ENCODE measurements at regions not wholly inside any gene's neighbourhood (a gene's known extent, or its start where the extent isn't known, plus 50 kb on each side); places are given as distances from the start of the nearest gene placed in this dataset.

DNA sequence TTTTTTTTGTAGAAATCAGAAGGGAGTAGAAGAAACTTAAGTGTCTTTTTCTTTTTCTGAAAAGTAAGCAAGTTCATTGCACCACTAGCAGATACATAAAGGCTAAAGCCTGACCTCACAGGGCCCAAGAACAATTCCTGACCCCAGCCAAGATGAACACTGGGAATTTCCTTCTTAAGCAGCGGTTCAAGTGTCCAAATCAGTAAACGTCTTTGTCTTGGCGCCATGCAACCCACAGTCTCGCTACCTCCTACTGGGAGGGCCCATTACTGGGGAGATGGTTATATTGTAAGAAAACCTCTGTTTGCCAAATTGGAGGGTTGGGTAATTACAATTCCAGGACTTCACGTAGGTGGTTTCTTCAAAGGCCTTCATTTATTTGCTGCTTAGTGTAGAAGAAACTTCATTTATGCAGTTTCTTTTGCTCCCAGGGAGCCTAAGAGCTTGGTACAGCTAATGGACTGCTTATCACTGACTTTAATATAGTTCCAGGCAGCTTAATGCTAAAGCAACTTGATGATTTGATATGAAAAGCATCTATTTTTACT is 58.3 kb upstream of the ADRB1 start:
- Histone ChIP-seq H3K4me3 (ENCODE audit: low read length) (no peak overlapping the region), H3K27me3 (ENCODE audit: control insufficient read depth, insufficient read depth, low read length) (peaks cover 2% of the 10 kb centered on the region), H3K4me1 (ENCODE audit: control insufficient read depth, insufficient read depth, low read length) (no peaks in the 10 kb centered on the region), H3K27ac (ENCODE audit: low read length) (no peak overlapping the region), H3K9me3 (replicated peaks; ENCODE audit: control insufficient read depth, low read depth, low read length) (no peaks in the 10 kb centered on the region), H3K36me3 (ENCODE audit: control insufficient read depth, insufficient read depth, low read length) (no peaks in the 10 kb centered on the region)
- 83% methylated on average over 1 of the region's 5 CpGs for WGBS (ENCODE audit: insufficient coverage)
- no peak for DNase-seq

DNA sequence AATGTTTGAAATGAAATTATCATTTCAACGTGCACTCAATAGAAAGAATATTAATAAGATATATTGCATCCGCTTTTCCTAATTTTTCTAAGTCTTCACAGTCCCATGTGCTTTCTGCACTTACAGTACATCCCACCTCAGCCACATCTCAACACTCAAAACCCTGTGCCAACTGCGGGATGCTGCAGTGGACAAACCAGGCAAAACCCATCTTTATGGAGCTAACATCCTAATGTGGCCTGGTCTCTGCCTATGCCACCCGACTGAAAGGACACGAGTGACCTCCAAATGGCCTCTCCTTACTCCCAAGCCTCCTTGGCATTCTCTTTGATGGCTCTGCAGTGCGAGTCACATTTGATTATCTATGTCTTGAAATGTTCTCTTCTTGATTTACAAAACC is 57.4 kb upstream of the ADRB1 start:
- H3K36me3 ChIP-seq (ENCODE audit: control insufficient read depth, insufficient read depth, low read length): no peaks in the 10 kb centered on the region
- H3K27ac ChIP-seq (ENCODE audit: low read length): no peak overlapping the region
- DNase-seq: no peak
- H3K9me3 ChIP-seq (replicated peaks; ENCODE audit: control insufficient read depth, low read depth, low read length): no peaks in the 10 kb centered on the region
- H3K4me1 ChIP-seq (ENCODE audit: control insufficient read depth, insufficient read depth, low read length): no peaks in the 10 kb centered on the region
- 98% methylated on average over 5 of the region's 6 CpGs for WGBS (ENCODE audit: insufficient coverage)
- H3K4me3 ChIP-seq (ENCODE audit: low read length): no peak overlapping the region
- peaks cover 2% of the 10 kb centered on the region for H3K27me3 ChIP-seq (ENCODE audit: control insufficient read depth, insufficient read depth, low read length)

DNA sequence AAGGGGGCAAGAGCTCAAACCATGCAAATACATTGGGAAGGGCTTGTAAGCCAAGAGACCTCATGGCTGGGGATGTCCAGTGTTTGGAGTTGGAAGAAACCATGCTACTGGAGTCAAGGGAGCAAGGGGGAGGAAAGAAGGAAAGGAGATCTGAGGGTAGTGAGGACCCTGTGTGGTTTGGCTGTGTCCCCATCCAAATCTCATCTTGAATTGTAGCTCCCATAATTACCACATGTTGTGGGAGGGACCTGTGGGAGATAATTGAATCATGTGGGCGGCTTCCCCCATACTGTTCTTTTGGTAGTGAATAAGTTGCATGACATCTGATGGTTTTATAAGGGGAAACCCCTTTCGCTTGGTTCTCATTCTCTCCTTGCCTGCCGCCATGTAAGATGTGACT is 56.5 kb upstream of the ADRB1 start:
- no CpG with 5 or more reads among the region's 3 CpGs for WGBS (ENCODE audit: insufficient coverage)
- H3K9me3 ChIP-seq (replicated peaks; ENCODE audit: control insufficient read depth, low read depth, low read length): no peaks in the 10 kb centered on the region
- no peak for DNase-seq
- peaks cover 2% of the 10 kb centered on the region for H3K27me3 ChIP-seq (ENCODE audit: control insufficient read depth, insufficient read depth, low read length)
- H3K4me3 ChIP-seq (ENCODE audit: low read length): no peak overlapping the region
- H3K36me3 ChIP-seq (ENCODE audit: control insufficient read depth, insufficient read depth, low read length): no peaks in the 10 kb centered on the region
- no peak overlapping the region for H3K27ac ChIP-seq (ENCODE audit: low read length)
- no peaks in the 10 kb centered on the region for H3K4me1 ChIP-seq (ENCODE audit: control insufficient read depth, insufficient read depth, low read length)

DNA sequence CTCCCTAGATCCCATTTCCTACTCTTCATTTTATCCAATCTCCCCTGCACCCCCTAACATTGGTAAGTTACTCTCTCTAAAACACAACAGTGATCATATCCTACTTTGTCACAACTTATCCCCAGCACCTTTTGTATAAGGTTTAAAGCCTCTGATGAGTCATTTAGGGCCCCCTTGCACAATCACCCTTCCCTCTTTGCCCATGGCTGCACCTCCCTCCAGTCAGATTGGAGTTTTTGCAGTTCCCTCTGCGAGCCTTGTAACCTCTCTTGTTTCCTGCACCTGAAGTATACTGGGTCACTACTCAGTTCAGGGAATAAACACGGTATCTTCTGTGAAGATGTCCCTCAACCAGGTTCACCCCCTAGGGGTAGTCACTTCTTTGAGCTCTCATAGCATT is 55.9 kb upstream of the ADRB1 start:
- WGBS (ENCODE audit: insufficient coverage): 69% methylated on average over 2 of the region's 2 CpGs
- H3K27me3 ChIP-seq (ENCODE audit: control insufficient read depth, insufficient read depth, low read length): peaks cover 2% of the 10 kb centered on the region
- H3K9me3 ChIP-seq (replicated peaks; ENCODE audit: control insufficient read depth, low read depth, low read length): no peaks in the 10 kb centered on the region
- H3K36me3 ChIP-seq (ENCODE audit: control insufficient read depth, insufficient read depth, low read length): no peaks in the 10 kb centered on the region
- DNase-seq: peak; percentile 12
- H3K27ac ChIP-seq (ENCODE audit: low read length): no peak overlapping the region
- H3K4me3 ChIP-seq (ENCODE audit: low read length): no peak overlapping the region
- peaks cover 5% of the 10 kb centered on the region for H3K4me1 ChIP-seq (ENCODE audit: control insufficient read depth, insufficient read depth, low read length)

DNA sequence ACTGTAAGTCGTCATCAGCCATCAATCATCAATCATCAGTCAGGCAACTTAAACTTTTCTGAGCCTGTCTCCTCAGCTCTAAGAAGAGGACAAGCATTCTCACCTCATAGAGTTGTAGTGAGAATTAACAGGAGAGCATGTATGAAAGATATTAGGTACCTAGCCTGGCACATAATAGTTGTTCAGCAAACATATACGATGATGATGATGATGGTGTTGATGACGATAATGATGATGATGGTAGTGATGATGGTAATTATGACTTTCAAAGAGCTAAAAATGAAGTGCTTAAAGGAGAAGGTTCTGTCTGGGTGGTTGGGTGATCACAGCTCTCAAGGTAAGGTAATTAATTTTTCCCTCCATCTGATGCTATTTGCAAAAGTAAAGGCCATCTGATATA is 55.1 kb upstream of the ADRB1 start:
- H3K4me3 ChIP-seq (ENCODE audit: low read length): no peak overlapping the region
- DNase-seq: no peak
- peaks cover 2% of the 10 kb centered on the region for H3K27me3 ChIP-seq (ENCODE audit: control insufficient read depth, insufficient read depth, low read length)
- no peak overlapping the region for H3K27ac ChIP-seq (ENCODE audit: low read length)
- H3K4me1 ChIP-seq (ENCODE audit: control insufficient read depth, insufficient read depth, low read length): peaks cover 6% of the 10 kb centered on the region
- H3K36me3 ChIP-seq (ENCODE audit: control insufficient read depth, insufficient read depth, low read length): no peaks in the 10 kb centered on the region
- WGBS (ENCODE audit: insufficient coverage): 84% methylated on average over 2 of the region's 3 CpGs
- no peaks in the 10 kb centered on the region for H3K9me3 ChIP-seq (replicated peaks; ENCODE audit: control insufficient read depth, low read depth, low read length)

DNA sequence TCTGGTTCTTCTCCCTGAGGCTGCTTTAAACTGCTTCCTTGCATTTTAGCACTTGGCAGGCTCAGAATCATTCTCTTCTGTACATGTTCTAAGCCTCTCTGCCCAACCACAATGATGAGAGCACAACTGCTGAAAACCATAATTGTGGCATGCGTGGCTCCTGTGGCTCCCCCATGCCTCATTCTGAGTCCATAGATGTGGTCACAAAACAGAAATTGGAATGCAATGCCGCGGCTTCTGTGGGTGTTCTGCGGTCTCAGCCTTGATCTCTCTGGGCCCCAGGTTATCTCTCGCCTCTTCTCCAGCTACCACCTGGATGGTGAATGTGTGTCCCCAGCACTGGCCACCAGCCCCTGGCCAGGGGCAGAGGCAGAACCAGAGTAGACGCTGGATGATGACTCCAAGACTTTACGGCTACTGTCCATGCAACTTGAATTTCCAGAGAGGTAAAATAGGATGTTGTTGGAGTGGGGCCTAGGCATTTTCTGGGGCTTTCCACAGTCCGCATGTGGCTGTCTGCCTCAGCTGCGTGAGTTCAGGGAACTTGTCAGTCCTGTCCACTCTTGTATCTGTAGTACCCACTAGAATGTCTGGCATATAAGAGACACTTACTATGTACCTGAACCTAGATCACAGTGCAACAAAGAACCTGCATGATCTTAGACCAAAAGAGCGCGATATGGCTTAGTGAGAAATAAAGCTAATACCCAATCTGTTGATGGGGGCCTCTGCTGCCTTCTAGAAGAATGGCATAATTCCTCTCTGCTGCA is 52.4 kb upstream of the ADRB1 start:
- H3K4me3 ChIP-seq (ENCODE audit: low read length): no peak overlapping the region
- no peak overlapping the region for H3K27ac ChIP-seq (ENCODE audit: low read length)
- WGBS (ENCODE audit: insufficient coverage): 85% methylated on average over 8 of the region's 11 CpGs
- no peak for DNase-seq
- no peaks in the 10 kb centered on the region for H3K9me3 ChIP-seq (replicated peaks; ENCODE audit: control insufficient read depth, low read depth, low read length)
- no peaks in the 10 kb centered on the region for H3K27me3 ChIP-seq (ENCODE audit: control insufficient read depth, insufficient read depth, low read length)
- H3K4me1 ChIP-seq (ENCODE audit: control insufficient read depth, insufficient read depth, low read length): peaks cover 6% of the 10 kb centered on the region
- H3K36me3 ChIP-seq (ENCODE audit: control insufficient read depth, insufficient read depth, low read length): no peaks in the 10 kb centered on the region

DNA sequence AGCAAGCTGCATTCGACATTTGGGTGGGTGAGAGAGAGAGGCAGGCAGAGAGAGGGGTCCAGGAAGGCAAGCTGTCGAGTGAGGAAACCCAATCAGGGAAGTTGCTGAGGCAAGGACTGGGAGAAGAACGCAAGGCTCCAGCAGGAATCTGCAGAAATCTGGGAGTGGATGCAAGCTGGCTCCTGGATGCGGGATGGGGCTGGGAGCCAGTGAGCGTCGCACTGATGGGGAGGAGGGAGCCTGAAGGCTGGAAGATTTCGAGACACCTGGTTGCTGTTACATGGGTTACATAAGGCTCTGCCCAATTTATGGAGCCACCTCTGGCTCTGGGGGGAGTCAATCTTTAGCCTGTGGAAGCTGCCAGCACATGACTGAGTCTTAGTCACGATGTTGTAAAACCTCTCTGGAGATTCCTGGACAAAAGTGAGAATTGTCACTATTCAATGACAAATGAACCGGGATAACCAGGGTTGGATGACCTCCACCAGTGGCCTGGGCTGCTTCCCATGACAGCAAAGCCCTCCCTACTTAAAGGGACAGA is 51.1 kb upstream of the ADRB1 start:
- Histone ChIP-seq H3K27me3 (ENCODE audit: control insufficient read depth, insufficient read depth, low read length) (no peaks in the 10 kb centered on the region), H3K9me3 (replicated peaks; ENCODE audit: control insufficient read depth, low read depth, low read length) (no peaks in the 10 kb centered on the region), H3K4me1 (ENCODE audit: control insufficient read depth, insufficient read depth, low read length) (peaks cover 8% of the 10 kb centered on the region), H3K36me3 (ENCODE audit: control insufficient read depth, insufficient read depth, low read length) (no peaks in the 10 kb centered on the region), H3K27ac (ENCODE audit: low read length) (no peak overlapping the region), H3K4me3 (ENCODE audit: low read length) (no peak overlapping the region)
- DNase-seq: peak; percentile 30
- WGBS (ENCODE audit: insufficient coverage): 40% methylated on average over 8 of the region's 9 CpGs

DNA sequence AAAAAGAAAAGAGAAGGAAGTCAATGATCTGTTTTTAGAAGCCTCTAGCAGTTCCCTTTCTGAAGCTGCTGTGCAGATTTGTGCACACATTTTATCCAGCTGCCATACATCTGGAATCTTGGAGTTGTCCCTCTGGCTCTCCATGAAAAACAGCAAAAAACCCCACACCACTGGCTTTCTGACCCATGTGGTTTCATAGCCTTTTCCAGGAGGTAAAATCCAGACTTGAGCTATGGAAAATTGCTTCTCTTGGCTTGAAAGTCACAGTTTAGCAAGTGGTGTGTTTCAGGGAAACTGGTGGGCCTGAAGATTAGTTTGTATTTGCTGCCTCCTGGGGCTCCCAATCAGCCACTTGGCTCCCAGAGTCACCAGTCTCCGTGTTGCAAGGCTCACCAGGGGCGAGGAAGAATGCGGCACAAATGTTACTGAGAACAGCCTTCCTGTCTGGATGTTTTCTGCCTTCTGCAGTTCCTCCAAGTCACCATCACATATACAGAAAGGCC is 50.1 kb upstream of the ADRB1 start:
- H3K27me3 ChIP-seq (ENCODE audit: control insufficient read depth, insufficient read depth, low read length): no peaks in the 10 kb centered on the region
- 17% methylated on average over 3 of the region's 3 CpGs for WGBS (ENCODE audit: insufficient coverage)
- H3K27ac ChIP-seq (ENCODE audit: low read length): no peak overlapping the region
- H3K4me1 ChIP-seq (ENCODE audit: control insufficient read depth, insufficient read depth, low read length): peaks cover 8% of the 10 kb centered on the region
- peak; percentile 92 for DNase-seq
- no peak overlapping the region for H3K4me3 ChIP-seq (ENCODE audit: low read length)
- H3K36me3 ChIP-seq (ENCODE audit: control insufficient read depth, insufficient read depth, low read length): no peaks in the 10 kb centered on the region
- H3K9me3 ChIP-seq (replicated peaks; ENCODE audit: control insufficient read depth, low read depth, low read length): no peaks in the 10 kb centered on the region
